Epithelial cell of proximal tubule (primary cell): ENCODE measurements at regions not wholly inside any gene's neighbourhood (a gene's known extent, or its start where the extent isn't known, plus 50 kb on each side); places are given as distances from the start of the nearest gene placed in this dataset.

Experiments used
- DNase-seq: peaks from one replicate; pipeline ENCODE4 v3.0.0-alpha.2; 2011; ENCODE audit warnings: low read depth
- H3K4me3 ChIP-seq: 2 replicates; pipeline ENCODE4 v1.5.1; 2011; ENCODE audit warnings: low read depth, mild to moderate bottlenecking, low read length
- TF ChIP-seq, protein P1 (sequence below): conservative IDR thresholded peaks from 2 replicates; pipeline ENCODE4 v1.5.1; 2012; ENCODE audit warnings: low read depth, mild to moderate bottlenecking, low read length

DNA sequence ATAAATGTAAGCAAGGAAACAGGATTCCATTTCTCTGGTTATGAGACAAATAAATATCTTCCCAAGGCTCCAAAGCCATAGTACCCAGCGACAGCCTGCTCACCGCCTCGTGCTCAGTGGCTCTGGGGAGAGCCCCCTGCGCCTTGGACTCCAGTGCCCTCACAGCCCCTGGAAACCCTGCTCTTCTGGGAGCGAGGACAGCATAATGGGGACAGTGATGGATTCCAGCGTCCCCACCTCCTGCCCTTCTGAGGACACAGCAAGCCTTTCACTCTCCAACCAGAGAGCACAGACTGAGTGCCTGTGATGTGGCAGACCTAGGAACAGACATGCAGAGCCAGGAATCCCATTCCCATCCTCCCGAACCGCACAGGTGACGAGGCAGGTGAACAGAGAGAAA, 660.8 kb downstream of the TBC1D22A start:
- TF ChIP-seq, protein P1, sequence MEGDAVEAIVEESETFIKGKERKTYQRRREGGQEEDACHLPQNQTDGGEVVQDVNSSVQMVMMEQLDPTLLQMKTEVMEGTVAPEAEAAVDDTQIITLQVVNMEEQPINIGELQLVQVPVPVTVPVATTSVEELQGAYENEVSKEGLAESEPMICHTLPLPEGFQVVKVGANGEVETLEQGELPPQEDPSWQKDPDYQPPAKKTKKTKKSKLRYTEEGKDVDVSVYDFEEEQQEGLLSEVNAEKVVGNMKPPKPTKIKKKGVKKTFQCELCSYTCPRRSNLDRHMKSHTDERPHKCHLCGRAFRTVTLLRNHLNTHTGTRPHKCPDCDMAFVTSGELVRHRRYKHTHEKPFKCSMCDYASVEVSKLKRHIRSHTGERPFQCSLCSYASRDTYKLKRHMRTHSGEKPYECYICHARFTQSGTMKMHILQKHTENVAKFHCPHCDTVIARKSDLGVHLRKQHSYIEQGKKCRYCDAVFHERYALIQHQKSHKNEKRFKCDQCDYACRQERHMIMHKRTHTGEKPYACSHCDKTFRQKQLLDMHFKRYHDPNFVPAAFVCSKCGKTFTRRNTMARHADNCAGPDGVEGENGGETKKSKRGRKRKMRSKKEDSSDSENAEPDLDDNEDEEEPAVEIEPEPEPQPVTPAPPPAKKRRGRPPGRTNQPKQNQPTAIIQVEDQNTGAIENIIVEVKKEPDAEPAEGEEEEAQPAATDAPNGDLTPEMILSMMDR = no peak
- H3K4me3 ChIP-seq = no peak overlapping the region
- no peak for DNase-seq

- DNase-seq = no peak
- no peak overlapping the region for H3K4me3 ChIP-seq
- TF ChIP-seq, protein P1 = no peak
Observed at GRCh38 chr22:47422736-47423135, 660.3 kb downstream of the TBC1D22A start.

- no peak for DNase-seq
- TF ChIP-seq, protein P1 = no peak
- H3K4me3 ChIP-seq = no peak overlapping the region
Observed at GRCh38 chr22:47421846-47422245, 659.4 kb downstream of the TBC1D22A start.

- TF ChIP-seq, protein P1 = no peak
- no peak overlapping the region for H3K4me3 ChIP-seq
- DNase-seq = no peak
Observed at GRCh38 chr22:47420211-47420610, 657.8 kb downstream of the TBC1D22A start.

DNA sequence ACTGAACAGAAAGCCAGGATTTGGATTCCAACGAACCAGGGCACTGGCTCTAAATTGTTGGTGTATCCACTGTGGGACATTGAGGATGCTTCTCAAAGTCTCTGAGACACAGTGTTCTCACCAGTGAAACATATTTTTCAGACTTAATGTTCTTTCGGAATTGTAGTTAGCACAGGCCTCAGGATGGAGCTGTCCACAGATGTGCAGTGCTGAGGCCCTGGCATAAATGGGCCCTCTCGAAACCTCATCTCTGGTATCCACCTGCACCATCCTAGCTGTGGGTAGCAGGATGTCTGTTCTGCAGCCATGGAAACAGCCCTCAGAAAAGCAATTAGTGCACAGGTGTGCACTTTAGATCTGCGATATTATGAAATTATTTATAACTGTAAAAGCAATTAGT, 656.8 kb downstream of the TBC1D22A start:
- H3K4me3 ChIP-seq = no peak overlapping the region
- TF ChIP-seq, protein P1 = no peak

GRCh38 chr22:47417699-47418098, 655.2 kb downstream of the TBC1D22A start:
- DNase-seq = no peak
- TF ChIP-seq, protein P1 = no peak
- H3K4me3 ChIP-seq = no peak overlapping the region

More for the DNA sequence above, 656.8 kb downstream of the TBC1D22A start:
- DNase-seq = no peak

DNA sequence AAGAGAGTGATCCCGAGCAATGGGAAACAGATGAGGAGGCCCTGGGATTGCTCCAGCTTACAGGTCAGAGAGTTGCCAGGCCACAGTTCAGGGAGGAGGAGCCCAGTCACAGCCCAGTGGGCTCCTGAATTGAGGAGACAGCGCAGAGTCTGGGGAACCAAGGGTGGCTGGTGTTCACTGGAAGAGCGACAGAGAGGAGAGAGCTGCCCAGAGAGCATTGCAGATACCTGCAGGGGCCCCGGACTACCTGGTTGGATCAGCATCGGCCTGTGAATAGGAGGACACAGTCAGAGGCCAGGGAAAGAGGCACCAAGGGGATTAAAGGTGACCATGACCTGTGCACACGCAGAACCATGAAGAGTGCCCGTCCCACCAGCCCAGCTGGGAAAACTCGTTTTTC, 648.6 kb downstream of the TBC1D22A start:
- no peak overlapping the region for H3K4me3 ChIP-seq
- TF ChIP-seq, protein P1 = no peak
- no peak for DNase-seq
